PC-9 (cell line): ENCODE measurements at regions not wholly inside any gene's neighbourhood (a gene's known extent, or its start where the extent isn't known, plus 50 kb on each side); places are given as distances from the start of the nearest gene placed in this dataset.

Source experiments
- BruUV-seq: library from RNA; stranded (reverse); fragments of 400-500 nt; replicated peaks from 2 replicates; lab custom pipeline; 2021; lab: Mats Ljungman, UMichigan
- CTCF ChIA-PET: fragments of 300-600 bp; sonication (Branson Sonifier 250); formaldehyde crosslinking; loops from one replicate; lab custom pipeline; 2022; ENCODE audit warnings: antibody characterized with exemption; lab: Charles Lee
- POLR2A ChIA-PET: fragments of 300-600 bp; sonication (Branson Sonifier 250); formaldehyde crosslinking; loops from one replicate; lab custom pipeline; 2022; ENCODE audit warnings: antibody characterized with exemption; ENCODE audit not compliant: unreplicated experiment; lab: Charles Lee
- DNase-seq, 2 experiments: peaks; one replicate each; pipeline versions ENCODE4 v3.0.0 to v3.0.0-alpha.2; 2015 to 2022; ENCODE audit warnings: mixed read lengths in 1 of 2
- H2AFZ ChIP-seq: fragments of 200-600 bp; sonication (generic); 2 replicates; pipeline ENCODE4 v1.8.1; 2017; ENCODE audit warnings: antibody characterized with exemption
- H3F3A ChIP-seq: fragments of 200-600 bp; sonication (generic); 2 replicates; pipeline ENCODE4 v1.8.1; 2017; ENCODE audit warnings: antibody characterized with exemption, mild to moderate bottlenecking, low read depth; ENCODE audit not compliant: insufficient read depth
- H3K27ac ChIP-seq: fragments of 200-600 bp; sonication (generic); 2 replicates; pipeline ENCODE4 v1.6.1; 2016; ENCODE audit warnings: mixed run types
- H3K27me3 ChIP-seq: fragments of 200-600 bp; sonication (generic); 2 replicates; pipeline ENCODE4 v1.6.1; 2016; ENCODE audit warnings: low read depth, mixed run types; ENCODE audit not compliant: insufficient read depth
- H3K36me3 ChIP-seq: fragments of 200-600 bp; sonication (generic); 2 replicates; pipeline ENCODE4 v1.6.1; 2016; ENCODE audit warnings: low read depth, mixed run types
- H3K4me1 ChIP-seq: fragments of 200-600 bp; sonication (generic); replicated peaks from 2 replicates; pipeline ENCODE4 v1.6.1; 2016; ENCODE audit warnings: mixed run types; ENCODE audit not compliant: insufficient read depth
- H3K4me2 ChIP-seq: fragments of 200-600 bp; sonication (generic); 2 replicates; pipeline ENCODE4 v1.6.1; 2017; ENCODE audit warnings: mixed run types
- H3K4me3 ChIP-seq: fragments of 200-600 bp; sonication (generic); 2 replicates; pipeline ENCODE4 v1.6.1; 2016; ENCODE audit warnings: mixed run types
- H3K79me2 ChIP-seq: fragments of 200-600 bp; sonication (generic); 2 replicates; pipeline ENCODE4 v1.6.1; 2017; ENCODE audit warnings: low read depth, mixed run types
- H3K9me2 ChIP-seq: fragments of 200-600 bp; sonication (generic); 2 replicates; pipeline ENCODE4 v1.8.1; 2017; ENCODE audit warnings: mild to moderate bottlenecking; ENCODE audit not compliant: insufficient read depth
- H3K9me3 ChIP-seq: fragments of 200-600 bp; sonication (generic); 2 replicates; pipeline ENCODE4 v1.8.1; 2016; ENCODE audit warnings: low read depth; ENCODE audit not compliant: insufficient read depth
- H4K20me1 ChIP-seq: fragments of 200-600 bp; sonication (generic); 2 replicates; pipeline ENCODE4 v1.8.1; 2017; ENCODE audit not compliant: insufficient read depth
- EZH2 ChIP-seq: fragments of 200-600 bp; sonication (generic); IDR thresholded peaks from 2 replicates; pipeline ENCODE4 v1.8.0; 2017; ENCODE audit warnings: antibody characterized with exemption, low read depth
- intact Hi-C: fragments of 100-400 bp; cut with micrococcal nuclease; formaldehyde crosslinking; loops from one replicate; pipeline ENCODE4 v1.10.0; 2022; ENCODE audit not compliant: unreplicated experiment
- TF ChIP-seq, protein P1 (sequence below): fragments of 200-600 bp; sonication (generic); conservative IDR thresholded peaks from 2 replicates; pipeline ENCODE4 v1.6.1; 2017; ENCODE audit warnings: mixed run types, antibody characterized with exemption, mild to moderate bottlenecking, moderate library complexity

DNA sequence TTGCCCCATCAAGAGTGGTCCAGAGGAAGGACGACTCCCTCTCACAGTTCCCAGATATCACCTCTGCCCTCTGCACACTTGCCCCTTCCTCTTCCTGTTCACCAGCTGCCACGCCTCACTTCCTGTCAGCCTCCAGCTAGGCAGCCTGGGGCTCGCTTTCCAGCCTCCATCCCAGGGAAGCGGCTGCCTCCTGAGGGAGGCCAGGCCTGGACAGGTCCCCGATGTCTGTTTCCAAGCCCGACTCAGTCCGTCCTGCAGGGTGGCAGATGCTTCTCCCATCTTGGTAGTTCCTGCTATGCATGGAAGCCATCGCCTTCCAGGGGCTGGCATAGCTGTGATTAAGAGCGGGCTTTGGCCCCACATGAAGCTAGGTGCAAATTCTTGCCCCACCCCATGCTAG, 233.5 kb upstream of the PMEPA1 start:
- no TSS peak for BruUV-seq
- intact Hi-C loops: no loop called here
- ChIA-PET CTCF (no interaction called here), POLR2A (no interaction called here)
- H3K4me2 ChIP-seq: no peak overlapping the region
- no peak overlapping the region for H2AFZ ChIP-seq
- H3K9me2 ChIP-seq: no peaks in the 10 kb centered on the region
- TF ChIP-seq, protein P1, sequence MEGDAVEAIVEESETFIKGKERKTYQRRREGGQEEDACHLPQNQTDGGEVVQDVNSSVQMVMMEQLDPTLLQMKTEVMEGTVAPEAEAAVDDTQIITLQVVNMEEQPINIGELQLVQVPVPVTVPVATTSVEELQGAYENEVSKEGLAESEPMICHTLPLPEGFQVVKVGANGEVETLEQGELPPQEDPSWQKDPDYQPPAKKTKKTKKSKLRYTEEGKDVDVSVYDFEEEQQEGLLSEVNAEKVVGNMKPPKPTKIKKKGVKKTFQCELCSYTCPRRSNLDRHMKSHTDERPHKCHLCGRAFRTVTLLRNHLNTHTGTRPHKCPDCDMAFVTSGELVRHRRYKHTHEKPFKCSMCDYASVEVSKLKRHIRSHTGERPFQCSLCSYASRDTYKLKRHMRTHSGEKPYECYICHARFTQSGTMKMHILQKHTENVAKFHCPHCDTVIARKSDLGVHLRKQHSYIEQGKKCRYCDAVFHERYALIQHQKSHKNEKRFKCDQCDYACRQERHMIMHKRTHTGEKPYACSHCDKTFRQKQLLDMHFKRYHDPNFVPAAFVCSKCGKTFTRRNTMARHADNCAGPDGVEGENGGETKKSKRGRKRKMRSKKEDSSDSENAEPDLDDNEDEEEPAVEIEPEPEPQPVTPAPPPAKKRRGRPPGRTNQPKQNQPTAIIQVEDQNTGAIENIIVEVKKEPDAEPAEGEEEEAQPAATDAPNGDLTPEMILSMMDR: no peak
- no peak for TF ChIP-seq EZH2
- H3K79me2 ChIP-seq: no peaks in the 10 kb centered on the region
- peaks cover 39% of the 10 kb centered on the region for H3K4me1 ChIP-seq
- H4K20me1 ChIP-seq: no peaks in the 10 kb centered on the region
- H3K27me3 ChIP-seq: no peaks in the 10 kb centered on the region
- H3K27ac ChIP-seq: no peak overlapping the region
- peaks cover 20% of the 10 kb centered on the region for H3F3A ChIP-seq
- no peaks in the 10 kb centered on the region for H3K9me3 ChIP-seq
- no peak for DNase-seq
- no peak overlapping the region for H3K4me3 ChIP-seq
- no peaks in the 10 kb centered on the region for H3K36me3 ChIP-seq

GRCh38 chr20:57941604-57942381, 232.0 kb upstream of the PMEPA1 start:
- no peak overlapping the region for H3K27ac ChIP-seq
- H4K20me1 ChIP-seq: no peaks in the 10 kb centered on the region
- no peaks in the 10 kb centered on the region for H3K9me3 ChIP-seq
- no peaks in the 10 kb centered on the region for H3K79me2 ChIP-seq
- H2AFZ ChIP-seq: peak overlapping the region; percentile 5; the same call in 1 of the 2 replicates
- H3K9me2 ChIP-seq: no peaks in the 10 kb centered on the region
- no TSS peak for BruUV-seq
- peak; percentile 35 to 73 for DNase-seq
- CTCF ChIA-PET: no interaction called here
- no peak overlapping the region for H3K4me3 ChIP-seq
- TF ChIP-seq EZH2: no peak
- TF ChIP-seq, protein P1: no peak
- H3K4me1 ChIP-seq: peaks cover 44% of the 10 kb centered on the region
- H3K27me3 ChIP-seq: no peaks in the 10 kb centered on the region
- H3F3A ChIP-seq: peaks cover 20% of the 10 kb centered on the region
- peak overlapping the region; percentile 40 for H3K4me2 ChIP-seq
- intact Hi-C loops: no loop called here
- POLR2A ChIA-PET: interaction anchor here (0.6 kb wide), 1 partner anchor 193 kb away, joined by 3 read pairs; no protein-coding TSS in a partner anchor
- no peaks in the 10 kb centered on the region for H3K36me3 ChIP-seq

GRCh38 chr20:57940868-57941522, 231.2 kb upstream of the PMEPA1 start:
- Histone ChIP-seq H2AFZ (no peak overlapping the region), H3K4me3 (no peak overlapping the region), H3K9me2 (no peaks in the 10 kb centered on the region), H3K36me3 (no peaks in the 10 kb centered on the region), H3K79me2 (no peaks in the 10 kb centered on the region), H3K27me3 (no peaks in the 10 kb centered on the region), H3K9me3 (no peaks in the 10 kb centered on the region), H4K20me1 (no peaks in the 10 kb centered on the region), H3K27ac (no peak overlapping the region), H3K4me1 (peaks cover 44% of the 10 kb centered on the region), H3F3A (peaks cover 20% of the 10 kb centered on the region), H3K4me2 (no peak overlapping the region)
- intact Hi-C loops: no loop called here
- ChIA-PET POLR2A (no interaction called here), CTCF (no interaction called here)
- BruUV-seq: no TSS peak
- TF ChIP-seq, protein P1: no peak
- TF ChIP-seq EZH2: no peak
- DNase-seq: no peak
